ENCODE measurements at regions not wholly inside any gene's neighbourhood (a gene's known extent, or its start where the extent isn't known, plus 50 kb on each side); places are given as distances from the start of the nearest gene placed in this dataset.
"Not testable (repeated sequence)": the region's sequence is repeated elsewhere in the genome, so short reads cannot be mapped to it uniquely, and the experiment has no call there.

- Histone ChIP-seq H3K27ac (no peak overlapping the region), H3K36me3 (no peaks in the 10 kb centered on the region), H3K27me3 (no peaks in the 10 kb centered on the region), H3K9me3 (peaks cover 0 to 7% (median 0%) of the 10 kb centered on the region in 3 donors), H3K4me3 (no peak overlapping the region), H3K4me1 (no peaks in the 10 kb centered on the region)
- intact Hi-C loops (cut with DNase I; ENCODE audit: low total_unique reads), result no loop called here
- DNase-seq, result peak in 1 of 2 donors; percentile 33
- no peak for TF ChIP-seq CTCF (IDR thresholded peaks at IDR 0.05)
Observed at GRCh38 chr6:112416866-112417265, 69.7 kb downstream of the RFPL4B start.

- intact Hi-C loops (cut with DNase I; ENCODE audit: low total_unique reads); H3K27me3 ChIP-seq; H3K4me3 ChIP-seq; H3K9me3 ChIP-seq; DNase-seq; H3K36me3 ChIP-seq; H3K27ac ChIP-seq; H3K4me1 ChIP-seq: not testable (repeated sequence)
Observed at GRCh38 chr6:112427011-112427410, 79.9 kb downstream of the RFPL4B start.

- Histone ChIP-seq H3K27ac (no peak overlapping the region), H3K36me3 (no peaks in the 10 kb centered on the region), H3K4me1 (no peaks in the 10 kb centered on the region), H3K27me3 (no peaks in the 10 kb centered on the region), H3K9me3 (peaks cover 0 to 4% (median 0%) of the 10 kb centered on the region in 3 donors), H3K4me3 (no peak overlapping the region)
- DNase-seq, result no peak
- intact Hi-C loops (cut with DNase I; ENCODE audit: low total_unique reads), result no loop called here
- no peak for TF ChIP-seq CTCF (IDR thresholded peaks at IDR 0.05)
Observed at GRCh38 chr6:112427499-112427898, 80.4 kb downstream of the RFPL4B start.

GRCh38 chr6:112428477-112428876, 81.3 kb downstream of the RFPL4B start:
- Histone ChIP-seq H3K27ac (no peak overlapping the region), H3K9me3 (peaks cover 0 to 4% (median 0%) of the 10 kb centered on the region in 3 donors), H3K36me3 (no peaks in the 10 kb centered on the region), H3K27me3 (no peaks in the 10 kb centered on the region), H3K4me3 (no peak overlapping the region), H3K4me1 (no peaks in the 10 kb centered on the region)
- intact Hi-C loops (cut with DNase I; ENCODE audit: low total_unique reads), result no loop called here
- no peak for DNase-seq
- no peak for TF ChIP-seq CTCF (IDR thresholded peaks at IDR 0.05)

GRCh38 chr6:112429226-112429625, 82.1 kb downstream of the RFPL4B start:
- H3K36me3 ChIP-seq, result no peaks in the 10 kb centered on the region
- DNase-seq, result no peak
- intact Hi-C loops (cut with DNase I; ENCODE audit: low total_unique reads), result no loop called here
- H3K9me3 ChIP-seq, result peaks cover 0 to 4% (median 0%) of the 10 kb centered on the region in 3 donors
- no peak overlapping the region for H3K27ac ChIP-seq
- H3K27me3 ChIP-seq, result no peaks in the 10 kb centered on the region
- no peak overlapping the region for H3K4me3 ChIP-seq
- no peaks in the 10 kb centered on the region for H3K4me1 ChIP-seq
- TF ChIP-seq CTCF (IDR thresholded peaks at IDR 0.05), result peak in 1 of 2 experiments; percentile 14

- no peaks in the 10 kb centered on the region for H3K36me3 ChIP-seq
- no peaks in the 10 kb centered on the region for H3K9me3 ChIP-seq
- intact Hi-C loops (cut with DNase I; ENCODE audit: low total_unique reads), result no loop called here
Observed at GRCh38 chr6:112431803-112432202, 84.7 kb downstream of the RFPL4B start.

More at GRCh38 chr6:112431803-112432202, 84.7 kb downstream of the RFPL4B start:
- H3K27ac ChIP-seq, result no peak overlapping the region
- no peaks in the 10 kb centered on the region for H3K4me1 ChIP-seq
- no peak overlapping the region for H3K4me3 ChIP-seq
- no peaks in the 10 kb centered on the region for H3K27me3 ChIP-seq
- DNase-seq, result no peak
- TF ChIP-seq CTCF (IDR thresholded peaks at IDR 0.05), result no peak

Measured in tibial artery (tissue), 4 donors.